Stimulated activated naive CD4-positive, alpha-beta T cell treated with Interleukin-2 at 50 U/mL for 16 hours (primary cell): ENCODE measurements at regions not wholly inside any gene's neighbourhood (a gene's known extent, or its start where the extent isn't known, plus 50 kb on each side); places are given as distances from the start of the nearest gene placed in this dataset.

Experiments
- DNase-seq: peaks from one replicate; lab custom pipeline; 2025; lab: John Stamatoyannopoulos, UW

DNA sequence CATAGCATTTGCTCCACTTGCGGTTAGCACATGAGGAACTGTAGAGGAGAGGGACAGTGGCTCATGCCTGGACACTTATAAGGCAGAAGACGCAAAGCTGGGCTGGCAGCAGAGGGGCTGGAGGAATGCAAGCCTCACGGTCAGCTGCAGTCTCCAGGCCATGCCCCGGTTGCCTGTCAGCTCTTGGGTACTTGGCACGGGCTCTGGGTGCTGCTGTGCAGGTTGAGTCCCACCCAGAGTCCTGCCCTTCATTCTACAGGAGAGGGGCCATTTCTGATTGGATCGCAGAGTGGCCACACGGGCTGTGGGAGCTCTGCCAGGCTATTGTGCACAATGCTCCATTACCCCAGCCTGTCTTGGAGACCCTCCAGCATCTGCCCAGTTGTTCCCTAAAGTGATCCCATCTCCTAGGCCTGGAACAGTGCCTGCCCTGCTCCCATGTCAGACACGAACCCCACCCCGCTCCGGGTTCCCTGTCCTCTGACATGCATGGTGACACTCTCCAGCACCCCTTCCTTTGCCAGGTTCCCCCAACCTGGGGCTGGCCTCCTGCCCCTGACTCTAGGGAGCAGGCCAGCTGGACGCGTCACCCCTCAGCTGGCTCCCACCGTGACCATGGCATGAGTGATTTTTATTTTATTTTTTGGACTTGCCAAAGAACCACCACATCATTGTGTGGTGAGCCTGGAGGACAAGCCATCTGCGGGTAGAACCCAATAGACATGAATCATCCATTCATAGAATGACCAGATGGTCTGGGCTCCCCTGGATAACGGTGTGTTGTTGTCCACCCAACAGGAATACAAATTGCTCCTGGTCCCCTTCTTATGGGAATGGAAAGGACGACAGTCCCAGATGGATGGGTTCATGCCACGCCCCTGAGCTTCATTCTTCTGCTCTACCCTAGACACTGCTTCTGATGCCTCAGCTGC, 51.0 kb upstream of the KLF13 start:
- no peak for DNase-seq

DNA sequence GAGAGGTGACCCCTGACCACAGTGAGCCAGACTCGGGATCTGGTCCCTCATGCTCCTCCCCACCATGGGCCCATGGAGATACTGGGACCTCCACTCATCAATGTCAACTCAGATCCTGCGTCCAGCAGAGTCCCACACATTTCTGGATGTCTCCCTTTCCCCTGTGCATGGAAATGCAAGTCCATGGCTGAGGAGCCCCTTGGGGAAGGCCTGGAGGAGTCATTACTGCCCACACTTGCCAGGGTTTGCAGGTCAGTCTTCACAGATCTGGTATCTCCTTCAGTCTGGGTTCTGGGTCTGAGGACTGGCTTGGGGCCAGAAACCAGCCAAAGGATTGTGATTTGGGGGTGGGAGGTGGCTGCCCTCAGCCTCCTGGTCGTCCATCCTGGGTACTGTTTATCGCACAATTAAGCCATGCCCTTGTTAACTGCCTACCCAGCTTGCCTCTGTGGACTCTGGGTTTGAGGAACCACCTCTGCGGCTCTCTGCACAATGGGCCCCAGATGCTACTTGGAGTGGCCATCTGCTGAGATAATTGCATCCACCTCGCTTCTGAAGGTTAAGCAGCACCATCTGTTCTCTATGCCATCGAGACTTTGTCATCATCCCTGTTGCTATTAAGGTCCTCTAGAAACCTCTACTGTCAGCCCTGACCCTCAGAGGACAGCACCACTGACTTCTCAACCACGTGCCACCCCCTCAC, 49.9 kb upstream of the KLF13 start:
- no peak for DNase-seq
